MM.1S (cell line): ENCODE measurements at regions not wholly inside any gene's neighbourhood (a gene's known extent, or its start where the extent isn't known, plus 50 kb on each side); places are given as distances from the start of the nearest gene placed in this dataset.

ENCODE experiments used
- CTCF ChIP-seq: fragments of 300-600 bp; sonication (generic); IDR thresholded peaks from 2 replicates; pipeline ENCODE4 v1.5.1; 2016; ENCODE audit warnings: antibody characterized with exemption, low read length, mixed read lengths
- EZH2 ChIP-seq: fragments of 300-600 bp; sonication (generic); optimal IDR thresholded peaks from 2 replicates; pipeline ENCODE3; 2017; ENCODE audit warnings: low read depth, mild to moderate bottlenecking, antibody characterized with exemption, low read length, mixed read lengths

- TF ChIP-seq CTCF, result no peak
- TF ChIP-seq EZH2, result no peak
These were observed 60.1 kb upstream of the ACSL4 start for GRCh38 chrX:109793191-109793590.
